HepG2 (cell line): ENCODE measurements at regions not wholly inside any gene's neighbourhood (a gene's known extent, or its start where the extent isn't known, plus 50 kb on each side); places are given as distances from the start of the nearest gene placed in this dataset.

ENCODE experiments used
- ATAC-seq: fragments of 200-7000 bp; cut with Tn5 transposase; 3 replicates; pipeline ENCODE4 v1.9.1; 2020; ENCODE audit warnings: mild to moderate bottlenecking, moderate library complexity
- BruUV-seq: library from RNA; stranded (reverse); fragments of 400-500 nt; replicated peaks from 2 replicates; lab custom pipeline; 2021; lab: Mats Ljungman, UMichigan
- CTCF ChIA-PET: fragments of 300-600 bp; formaldehyde crosslinking; extraction: SDS; loops from one replicate; lab custom pipeline; 2021; ENCODE audit warnings: low total read pairs, inconsistent platforms, low intra/inter-chr PET ratio; lab: Yijun Ruan, JAX
- POLR2A ChIA-PET: fragments of 350-600 bp; sonication (Branson Sonifier 250); formaldehyde crosslinking; loops from one replicate; lab custom pipeline; 2020; ENCODE audit warnings: antibody characterized with exemption, inconsistent platforms; lab: Yijun Ruan, JAX
- DNase-seq: peaks from one replicate; pipeline ENCODE4 v3.0.0-alpha.2; 2015; ENCODE audit warnings: low spot score
- FAIRE-seq: peaks from 3 replicates; lab custom pipeline; 2011; peaks lifted over from hg19 to GRCh38; lab: Jason Lieb, UNC
- H2AFZ ChIP-seq: one replicate; pipeline ENCODE4 v1.6.1; 2011; ENCODE audit warnings: low read length, inconsistent platforms
- H3K27ac ChIP-seq: fragments of 300-600 bp; 3 replicates; pipeline ENCODE4 v1.8.0; 2011; ENCODE audit warnings: mixed run types, mild to moderate bottlenecking, mixed read lengths, low read length, inconsistent platforms; ENCODE audit not compliant: insufficient read depth; ENCODE audit errors: extremely low read length
- H3K27me3 ChIP-seq, 2 experiments: fragments of 200-600 bp in 1 of 2; 2 replicates in 1 of 2; 3 replicates in 1 of 2; pipeline versions ENCODE4 v1.6.0 to v1.8.0; 2011; ENCODE audit warnings: low read length in 2 of 2, mild to moderate bottlenecking in 2 of 2, moderate library complexity in 2 of 2, inconsistent platforms in 1 of 2; ENCODE audit not compliant: insufficient read depth in 2 of 2, control insufficient read depth in 1 of 2
- H3K36me3 ChIP-seq, 2 experiments: fragments of 200-600 bp in 1 of 2; replicated peaks in 1 of 2; 2 replicates in 1 of 2; 3 replicates in 1 of 2; pipeline versions ENCODE4 v1.5.1 to v1.8.0; 2011; ENCODE audit warnings: low read length in 2 of 2, inconsistent platforms in 1 of 2; ENCODE audit not compliant: insufficient read depth in 2 of 2, control insufficient read depth in 1 of 2
- H3K4me1 ChIP-seq: 2 replicates; pipeline ENCODE4 v1.5.1; 2012; ENCODE audit warnings: low read length, inconsistent platforms; ENCODE audit not compliant: insufficient read depth
- H3K4me2 ChIP-seq: 2 replicates; pipeline ENCODE4 v1.6.0; 2011; ENCODE audit warnings: low read depth, low read length, inconsistent platforms
- H3K4me3 ChIP-seq, 3 experiments: fragments of 200-600 bp in 1 of 3; sonication (generic), shearing (Covaris generic) in 1 of 3; replicated peaks in 1 of 3; 2 replicates each; pipeline ENCODE4 v1.5.1; 2011 to 2016; ENCODE audit warnings: low read length in 3 of 3, inconsistent platforms in 2 of 3, low read depth in 2 of 3, mild to moderate bottlenecking in 2 of 3, control low read depth in 1 of 3, mixed read lengths in 1 of 3; ENCODE audit not compliant: insufficient read depth in 1 of 3
- H3K79me2 ChIP-seq: one replicate; pipeline ENCODE4 v1.6.1; 2011; ENCODE audit warnings: low read length, inconsistent platforms; ENCODE audit not compliant: insufficient read depth
- H3K9ac ChIP-seq: 2 replicates; pipeline ENCODE4 v1.6.0; 2011; ENCODE audit warnings: mild to moderate bottlenecking, low read depth, low read length, inconsistent platforms; ENCODE audit not compliant: insufficient read depth
- H3K9me3 ChIP-seq: 2 replicates; pipeline ENCODE4 v1.5.1; 2012; ENCODE audit warnings: mild to moderate bottlenecking, low read length
- H4K20me1 ChIP-seq: 2 replicates; pipeline ENCODE4 v1.6.0; 2011; ENCODE audit warnings: inconsistent platforms, mild to moderate bottlenecking, low read length, moderate library complexity; ENCODE audit not compliant: insufficient read depth
- BORCS8-MEF2B ChIP-seq: sonication (generic); formaldehyde crosslinking; IDR thresholded peaks from 2 replicates; pipeline ENCODE4 v1.8.0; 2022; ENCODE audit warnings: mild to moderate bottlenecking, missing genetic modification reagents
- CENPBD1 ChIP-seq: sonication (generic); formaldehyde crosslinking; IDR thresholded peaks from 2 replicates; pipeline ENCODE4 v1.8.0; 2022; ENCODE audit warnings: missing genetic modification reagents, low read depth, mild to moderate bottlenecking, borderline replicate concordance
- KLF6 ChIP-seq: IDR thresholded peaks from 2 replicates; pipeline ENCODE4 v1.8.0; 2016; ENCODE audit warnings: missing biosample characterization, missing genetic modification reagents
- NR3C1 ChIP-seq: sonication (generic); formaldehyde crosslinking; IDR thresholded peaks from 2 replicates; pipeline ENCODE4 v1.4.0; 2020; ENCODE audit warnings: missing genetic modification reagents
- PAF1 ChIP-seq: IDR thresholded peaks from 2 replicates; pipeline ENCODE4 v1.6.1; 2016; ENCODE audit warnings: missing genetic modification reagents, missing compliant biosample characterization
- PRMT3 ChIP-seq: sonication (generic); formaldehyde crosslinking; IDR thresholded peaks from 2 replicates; pipeline ENCODE4 v1.8.1; 2022; ENCODE audit warnings: low read depth, mild to moderate bottlenecking, moderate library complexity, missing genetic modification reagents, borderline replicate concordance
- PTBP1 ChIP-seq: fragments of 200-400 bp; formaldehyde crosslinking; IDR thresholded peaks from 2 replicates; pipeline ENCODE4 v1.6.1; 2018; ENCODE audit warnings: low read length, low read depth; ENCODE audit not compliant: poor library complexity, severe bottlenecking
- TBX3 ChIP-seq: fragments of 450-650 bp; IDR thresholded peaks from 2 replicates; pipeline ENCODE4 v1.6.1; 2017; ENCODE audit warnings: antibody characterized with exemption, mild to moderate bottlenecking, inconsistent platforms, borderline replicate concordance
- TOPORS ChIP-seq: sonication (generic); formaldehyde crosslinking; IDR thresholded peaks from 2 replicates; pipeline ENCODE4 v1.8.0; 2023; ENCODE audit warnings: mild to moderate bottlenecking, missing genetic modification reagents
- ZNF264 ChIP-seq: sonication (generic); formaldehyde crosslinking; IDR thresholded peaks from 2 replicates; pipeline ENCODE4 v1.4.0; 2020; ENCODE audit warnings: missing genetic modification reagents
- WGBS: methylation state at CpG from one replicate; pipeline ENCODE4 v1.1.6; 2017; ENCODE audit warnings: low lambda C conversion rate; 5-methylcytosine and 5-hydroxymethylcytosine counted together
- in situ Hi-C: cut with HindIII; loops from 2 replicates; pipeline ENCODE4 v1.10.0; 2017; ENCODE audit warnings: low pct_unique_long_range_greater_than_20kb; ENCODE audit not compliant: extremely low pct_ligation_motif_present
- intact Hi-C: fragments of 100-400 bp; cut with micrococcal nuclease; formaldehyde crosslinking; loops from one replicate; pipeline ENCODE4 v1.10.0; 2022; ENCODE audit not compliant: unreplicated experiment
- TF ChIP-seq, protein P1 (sequence below): sonication (generic); formaldehyde crosslinking; IDR thresholded peaks from 2 replicates; pipeline ENCODE4 v1.9.0; 2021; ENCODE audit warnings: missing genetic modification reagents, borderline replicate concordance

- DNase-seq: no peak
- WGBS: 5% methylated on average over 4 of the region's 4 CpGs
- Histone ChIP-seq H4K20me1 (no peaks in the 10 kb centered on the region), H3K4me3 (no peak overlapping the region), H3K79me2 (no peaks in the 10 kb centered on the region), H3K4me2 (no peak overlapping the region), H3K4me1 (no peaks in the 10 kb centered on the region), H3K36me3 (no peaks in the 10 kb centered on the region), H3K27ac (no peak overlapping the region), H3K9me3 (no peaks in the 10 kb centered on the region), H3K27me3 (no peaks in the 10 kb centered on the region; a peak in 1 of 5 replicates), H3K9ac (no peak overlapping the region), H2AFZ (no peak overlapping the region)
- no peak for FAIRE-seq
- ChIA-PET POLR2A (no interaction called here), CTCF (no interaction called here)
- TF ChIP-seq, protein P1, sequence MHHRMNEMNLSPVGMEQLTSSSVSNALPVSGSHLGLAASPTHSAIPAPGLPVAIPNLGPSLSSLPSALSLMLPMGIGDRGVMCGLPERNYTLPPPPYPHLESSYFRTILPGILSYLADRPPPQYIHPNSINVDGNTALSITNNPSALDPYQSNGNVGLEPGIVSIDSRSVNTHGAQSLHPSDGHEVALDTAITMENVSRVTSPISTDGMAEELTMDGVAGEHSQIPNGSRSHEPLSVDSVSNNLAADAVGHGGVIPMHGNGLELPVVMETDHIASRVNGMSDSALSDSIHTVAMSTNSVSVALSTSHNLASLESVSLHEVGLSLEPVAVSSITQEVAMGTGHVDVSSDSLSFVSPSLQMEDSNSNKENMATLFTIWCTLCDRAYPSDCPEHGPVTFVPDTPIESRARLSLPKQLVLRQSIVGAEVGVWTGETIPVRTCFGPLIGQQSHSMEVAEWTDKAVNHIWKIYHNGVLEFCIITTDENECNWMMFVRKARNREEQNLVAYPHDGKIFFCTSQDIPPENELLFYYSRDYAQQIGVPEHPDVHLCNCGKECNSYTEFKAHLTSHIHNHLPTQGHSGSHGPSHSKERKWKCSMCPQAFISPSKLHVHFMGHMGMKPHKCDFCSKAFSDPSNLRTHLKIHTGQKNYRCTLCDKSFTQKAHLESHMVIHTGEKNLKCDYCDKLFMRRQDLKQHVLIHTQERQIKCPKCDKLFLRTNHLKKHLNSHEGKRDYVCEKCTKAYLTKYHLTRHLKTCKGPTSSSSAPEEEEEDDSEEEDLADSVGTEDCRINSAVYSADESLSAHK (CRISPR knock-in tag): no peak
- TF ChIP-seq PRMT3 (no peak), CENPBD1 (CRISPR knock-in tag) (no peak), TBX3 (no peak), PTBP1 (no peak), PAF1 (no peak), NR3C1 (no peak), ZNF264 (CRISPR knock-in tag) (no peak), KLF6 (CRISPR knock-in tag) (no peak), TOPORS (no peak), BORCS8-MEF2B (CRISPR knock-in tag) (no peak)
- in situ Hi-C loops (no loop called here), intact Hi-C loops (no loop called here)
- no peak for ATAC-seq
- no TSS peak for BruUV-seq
These were observed 179.1 kb upstream of the MIR17HG start for GRCh38 chr13:91168386-91168711.
